HG03196 (cell line): ENCODE measurements at regions not wholly inside any gene's neighbourhood (a gene's known extent, or its start where the extent isn't known, plus 50 kb on each side); places are given as distances from the start of the nearest gene placed in this dataset.

ENCODE experiments used
- ATAC-seq: cut with Tn5 transposase; IDR thresholded peaks from one replicate; pipeline ENCODE4 v1.9.1; 2021; ENCODE audit not compliant: unreplicated experiment

DNA sequence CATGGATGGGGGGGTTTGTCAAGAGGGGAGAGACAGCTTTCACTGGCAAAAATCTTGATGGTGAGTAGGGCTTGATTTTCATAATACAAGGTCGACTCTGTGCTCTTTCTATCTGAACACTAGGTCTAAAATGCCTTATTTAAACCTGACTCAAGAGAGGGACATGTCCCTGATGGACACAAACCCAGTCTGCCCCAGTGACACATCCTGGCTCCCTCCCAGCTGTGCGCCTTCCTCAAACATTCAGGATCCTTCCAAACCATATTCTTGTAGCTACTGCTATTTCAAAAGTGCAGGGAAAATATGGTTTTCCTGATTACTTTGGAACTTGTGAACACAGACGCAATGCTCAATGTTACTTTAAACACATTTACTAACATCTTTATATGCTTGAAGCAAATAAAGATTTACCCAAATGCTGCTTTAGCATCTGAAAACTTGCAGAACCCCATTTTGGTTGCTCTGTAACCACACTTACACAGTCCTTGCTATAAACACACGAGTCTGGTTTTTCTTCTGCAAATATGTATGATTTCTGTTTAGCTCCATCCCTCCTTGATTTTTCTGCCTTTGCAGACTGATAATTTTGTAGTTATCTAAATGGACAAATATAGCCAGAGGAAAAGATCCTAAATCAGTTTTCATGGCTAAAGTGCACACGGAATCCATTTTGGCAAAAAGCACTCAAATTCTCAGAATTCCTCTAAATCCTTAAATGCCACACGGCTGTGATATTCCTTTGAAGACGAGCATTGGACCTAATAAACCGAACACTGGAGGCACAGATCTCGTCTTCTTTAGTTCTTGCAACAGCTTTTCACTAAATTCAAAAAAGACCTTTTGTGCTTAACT lies 499.9 kb upstream of the ZFHX3 start:
- no peak for ATAC-seq

DNA sequence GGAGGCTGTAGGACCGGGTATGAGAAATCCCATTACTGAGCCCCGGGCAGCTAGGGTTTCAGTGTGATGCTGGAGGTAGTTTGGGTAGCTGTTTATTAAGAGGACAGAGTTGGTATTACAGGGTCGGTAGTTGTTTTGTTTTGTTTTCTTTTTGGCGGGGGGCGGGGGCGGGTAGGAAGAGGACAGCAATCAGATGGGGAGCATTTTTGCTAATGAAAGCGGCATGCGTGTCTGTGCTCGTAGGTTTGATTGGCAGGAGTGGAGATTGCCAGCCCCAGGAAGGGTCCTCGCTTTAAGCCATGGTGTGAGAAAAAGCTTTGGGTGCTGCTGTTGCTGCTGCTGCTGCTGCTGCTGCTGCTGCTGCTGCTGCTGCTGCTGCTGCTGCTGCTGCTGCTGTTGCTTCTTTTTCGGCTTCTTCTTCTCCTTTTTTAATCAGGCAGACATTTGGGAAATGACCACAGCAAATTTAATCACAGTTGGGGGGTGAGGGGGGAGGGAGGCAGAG lies 498.5 kb upstream of the ZFHX3 start:
- no peak for ATAC-seq

DNA sequence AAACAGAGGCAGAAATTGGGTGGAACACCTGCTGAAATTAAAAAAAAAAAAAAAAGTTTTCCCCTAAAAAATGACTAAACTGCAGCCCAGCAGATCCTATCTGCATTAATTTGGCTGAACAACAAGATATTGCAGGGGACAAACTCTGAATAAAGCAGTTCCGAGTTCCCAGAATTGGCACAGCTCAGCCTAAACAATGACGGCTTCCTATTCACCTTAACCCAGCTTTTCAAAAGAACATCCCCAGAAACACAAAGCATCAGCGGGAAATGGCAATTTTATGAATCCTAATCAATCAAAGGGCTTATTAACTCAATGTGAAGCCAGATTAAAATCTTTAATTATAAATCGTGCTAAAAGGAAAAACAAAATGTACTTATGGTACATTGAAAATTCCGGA lies 497.8 kb upstream of the ZFHX3 start:
- ATAC-seq, result no peak

DNA sequence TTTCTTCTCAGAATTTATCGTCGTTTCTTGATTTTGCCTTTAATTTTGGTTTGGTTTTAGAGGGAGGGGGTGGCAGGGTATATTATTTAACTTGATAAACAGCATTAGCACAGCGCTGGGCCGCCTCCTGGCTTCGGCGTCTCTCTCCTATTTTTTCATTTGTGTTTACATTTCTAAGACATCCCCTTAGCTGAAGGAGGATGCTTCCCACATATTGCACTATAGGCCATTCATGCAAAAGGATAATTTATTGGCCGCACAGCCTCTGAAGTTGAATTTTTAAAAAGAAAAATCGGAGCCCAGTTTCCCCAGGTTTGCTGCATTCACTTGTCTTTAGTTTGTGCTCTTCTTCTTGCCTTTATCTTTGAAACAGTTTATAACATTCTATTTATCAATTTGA lies 497.4 kb upstream of the ZFHX3 start:
- ATAC-seq, result no peak

DNA sequence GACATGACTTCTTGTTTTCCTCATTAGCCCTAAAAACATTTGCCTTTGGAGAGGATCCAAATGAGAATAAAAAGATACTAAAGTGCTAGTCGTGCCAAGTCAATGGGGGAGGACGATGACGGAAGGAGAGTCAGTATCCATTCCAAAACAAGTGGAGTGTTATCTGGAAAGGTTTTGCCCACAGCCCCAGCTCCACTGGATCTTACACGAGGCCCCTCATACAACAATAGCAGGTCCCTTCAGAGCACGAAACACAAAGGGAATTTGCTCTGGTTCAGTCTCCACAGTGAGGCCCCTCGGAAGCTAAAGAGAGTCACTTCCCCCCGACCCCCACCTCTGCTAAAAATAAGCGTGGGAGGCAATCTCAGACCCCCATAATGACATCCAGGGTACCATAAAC lies 496.9 kb upstream of the ZFHX3 start:
- no peak for ATAC-seq

DNA sequence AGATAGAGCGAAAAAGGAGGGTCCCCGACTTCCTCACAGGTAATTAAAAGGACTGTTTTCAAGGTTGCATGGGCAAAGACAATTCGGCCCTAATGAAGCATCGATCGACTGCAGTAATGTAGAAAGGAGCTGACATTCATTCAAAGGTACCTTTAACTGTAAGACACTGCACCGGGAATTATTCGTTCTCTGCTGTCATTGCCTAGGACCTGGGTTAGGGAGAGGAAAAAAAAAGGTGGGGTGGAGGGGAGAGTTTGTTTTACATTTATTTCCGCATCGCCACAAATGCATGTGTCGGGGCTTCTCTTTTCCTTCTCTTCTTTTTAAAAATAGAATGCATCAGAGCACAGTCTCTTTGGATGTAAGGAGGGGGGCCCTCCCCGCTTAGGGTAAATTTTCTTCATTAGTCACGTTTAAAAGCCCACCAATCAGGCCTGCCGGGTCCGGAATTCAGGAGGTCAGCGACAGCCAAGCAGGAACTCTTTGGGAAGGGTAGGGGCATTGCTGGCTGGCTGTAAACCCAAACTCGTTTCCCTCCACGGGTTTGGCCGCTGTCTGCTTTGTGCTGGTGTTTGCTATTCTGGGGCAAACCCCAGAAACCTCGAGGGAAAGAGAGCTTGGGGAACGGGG lies 496.2 kb upstream of the ZFHX3 start:
- no peak for ATAC-seq

DNA sequence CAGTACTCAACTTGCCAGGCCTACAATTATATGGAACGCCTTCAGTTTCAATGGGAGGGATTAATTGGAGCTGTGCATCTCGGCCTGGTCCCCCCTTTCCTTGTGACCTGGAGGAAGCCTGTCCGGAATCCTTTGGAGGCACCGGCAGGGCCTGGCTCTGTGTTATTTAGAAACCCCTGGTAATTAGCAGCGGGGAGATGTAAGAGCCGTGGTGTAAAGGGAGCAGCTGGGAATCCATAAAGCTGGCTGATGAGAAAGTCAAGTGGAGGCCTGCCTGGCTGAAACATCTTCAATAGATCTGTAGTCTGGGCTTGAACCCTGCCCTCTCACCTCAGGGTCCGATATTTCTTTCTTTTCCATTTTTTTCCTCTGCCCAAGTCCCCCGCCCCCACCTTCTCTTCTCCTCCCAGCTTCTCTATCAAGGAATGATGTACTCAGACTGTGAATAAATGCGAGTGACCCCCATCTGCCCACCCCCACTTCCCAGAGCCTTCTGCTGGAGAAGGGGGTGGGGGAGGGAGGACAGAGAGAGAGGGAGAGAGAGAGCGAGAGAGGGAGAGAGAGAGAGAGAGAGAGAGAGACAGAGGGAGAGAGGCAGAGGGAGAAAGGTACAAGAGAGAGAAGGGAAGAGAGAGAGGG lies 495.5 kb upstream of the ZFHX3 start:
- no peak for ATAC-seq

DNA sequence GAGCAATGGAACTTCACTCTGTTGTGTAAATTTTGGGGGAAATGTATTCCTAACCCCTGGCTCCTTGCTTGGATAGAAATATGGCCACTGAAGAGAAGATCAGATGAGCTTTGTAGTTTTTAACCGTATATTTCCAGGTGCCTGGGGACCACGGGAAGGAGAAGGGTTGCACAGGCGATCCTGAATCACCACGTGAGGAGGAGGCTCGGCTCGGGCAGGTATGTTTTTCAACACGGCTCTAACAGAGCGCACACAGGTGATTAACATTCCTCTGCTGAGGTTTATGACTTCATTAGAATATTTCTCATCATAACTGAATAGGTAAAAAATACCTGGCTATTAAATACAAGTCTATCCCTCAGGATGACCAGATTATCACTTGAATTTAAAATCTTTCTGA lies 495.0 kb upstream of the ZFHX3 start:
- ATAC-seq, result no peak

DNA sequence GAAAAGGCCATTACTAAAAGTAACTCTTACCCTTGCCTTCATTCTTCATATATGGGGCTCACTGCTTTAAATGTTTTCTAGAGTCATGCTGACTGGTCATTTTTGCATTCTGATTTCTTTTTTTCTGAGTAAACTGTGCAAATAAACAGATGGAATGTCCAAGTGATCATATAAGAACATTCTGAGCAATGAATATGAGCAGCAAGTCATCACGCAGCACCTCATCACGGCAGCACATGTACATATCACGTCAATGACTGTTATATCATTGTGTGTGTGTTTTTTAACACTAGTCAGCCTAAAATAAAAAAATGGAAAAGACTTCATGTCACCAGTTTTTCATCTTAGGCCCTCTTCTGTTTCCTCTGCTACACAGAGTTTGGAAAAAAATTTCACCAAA lies 490.0 kb upstream of the ZFHX3 start:
- ATAC-seq, result no peak

DNA sequence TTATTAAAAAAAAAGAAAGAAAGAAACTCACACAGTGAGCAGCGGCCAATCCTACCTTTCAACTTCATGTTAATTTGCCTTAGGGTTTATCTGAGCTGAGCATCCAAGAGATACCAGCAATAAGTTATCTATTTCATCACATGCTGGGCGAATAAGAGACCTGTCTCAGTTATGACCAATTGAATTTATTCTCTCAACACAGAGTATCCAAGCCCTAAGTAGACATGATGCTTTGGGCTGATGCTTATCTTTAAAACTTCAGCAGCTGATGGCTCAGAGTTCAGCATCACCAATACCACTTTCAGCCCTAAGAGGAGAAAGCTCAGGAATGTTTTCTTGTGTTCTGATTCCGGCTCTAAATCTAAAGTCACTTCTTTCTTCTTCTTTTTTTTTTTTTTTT lies 489.0 kb upstream of the ZFHX3 start:
- no peak for ATAC-seq

DNA sequence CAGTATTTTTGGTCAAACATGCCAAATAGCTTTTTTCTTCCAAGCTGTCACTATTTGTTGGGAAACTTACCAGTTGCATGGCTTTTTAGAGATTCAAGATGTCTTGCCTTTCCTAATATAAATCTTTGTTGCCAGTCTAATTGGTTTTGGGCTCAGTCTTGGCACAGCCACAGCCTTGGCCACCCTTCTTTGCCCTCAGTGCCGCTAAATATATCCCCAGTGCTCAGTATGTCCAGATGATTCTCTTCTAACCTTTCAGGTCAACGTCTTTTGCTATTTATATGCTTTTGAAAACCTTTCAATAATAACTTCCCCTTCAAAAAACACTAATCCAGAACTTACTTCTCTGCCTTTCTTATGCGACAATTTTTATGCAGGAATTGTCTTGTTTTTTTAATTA lies 483.1 kb upstream of the ZFHX3 start:
- ATAC-seq, result no peak

DNA sequence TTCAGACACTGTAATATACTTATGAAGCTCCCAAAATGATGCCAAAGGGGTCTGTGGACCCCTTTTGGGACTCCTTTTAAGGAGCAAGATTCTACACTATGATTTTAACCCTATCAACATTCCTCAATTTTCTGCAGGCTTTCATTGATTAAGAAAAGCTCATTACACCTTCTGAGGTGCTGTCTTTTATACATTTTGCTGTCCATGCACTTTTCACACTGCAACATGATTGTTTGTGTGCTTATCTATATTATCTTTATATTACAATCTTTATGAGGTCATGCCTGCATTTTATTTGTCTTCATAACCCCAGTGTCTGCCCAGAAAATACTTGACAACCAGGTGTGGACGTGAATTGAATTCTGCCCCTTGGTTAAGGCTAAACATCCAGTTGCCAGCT lies 482.6 kb upstream of the ZFHX3 start:
- no peak for ATAC-seq

DNA sequence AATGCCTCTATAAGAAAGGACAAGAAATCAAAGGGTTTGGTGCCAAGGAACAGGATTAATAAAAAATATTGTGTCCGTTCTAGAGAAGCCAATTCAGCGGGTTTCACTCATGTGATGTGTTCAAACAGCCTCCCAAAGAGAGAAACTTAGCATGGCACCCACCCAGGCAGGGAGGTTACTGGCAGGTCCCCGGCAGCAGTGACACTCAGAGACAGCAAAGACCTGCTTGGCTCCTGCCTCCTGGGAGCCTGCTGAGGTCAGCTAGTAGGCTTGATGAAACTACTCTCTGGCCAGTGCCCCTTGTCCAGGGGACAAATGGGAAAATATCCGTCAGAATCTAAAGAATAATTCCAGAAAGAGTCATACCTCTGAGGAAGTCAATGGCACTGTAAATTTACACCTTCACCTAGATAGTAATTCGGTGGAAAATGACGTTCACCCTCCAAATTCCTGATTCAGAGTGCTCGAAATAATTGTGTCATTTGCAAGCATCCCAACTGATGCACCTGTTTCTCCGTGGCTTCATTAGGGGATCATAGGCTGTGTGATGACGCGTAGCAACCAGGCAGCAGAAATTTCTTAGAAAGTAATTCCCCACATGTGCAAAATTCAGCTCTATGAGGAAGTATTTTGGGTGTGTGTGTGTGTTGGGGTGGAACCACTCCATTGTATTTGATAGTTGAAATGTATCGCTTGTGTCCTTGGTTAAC lies 481.5 kb upstream of the ZFHX3 start:
- ATAC-seq, result no peak

DNA sequence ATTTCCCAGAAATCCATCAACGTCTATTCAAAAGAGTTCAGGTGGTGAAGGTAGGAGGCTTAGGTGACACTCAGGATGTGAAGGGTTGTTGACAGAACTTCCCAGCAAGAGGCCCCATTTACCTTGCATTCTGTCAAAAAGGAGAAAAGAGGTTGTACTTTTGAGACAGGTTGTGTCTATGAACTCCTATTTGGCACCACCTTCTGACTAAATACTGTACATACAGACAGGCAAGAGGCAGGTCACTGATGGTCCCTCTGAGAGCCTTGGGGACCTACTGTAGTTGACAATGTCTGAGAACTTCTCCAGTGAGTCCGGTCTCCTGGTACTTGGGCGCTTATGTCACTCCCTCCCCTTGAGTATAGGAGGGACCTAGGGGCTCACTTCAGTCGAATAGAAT lies 479.3 kb upstream of the ZFHX3 start:
- no peak for ATAC-seq

DNA sequence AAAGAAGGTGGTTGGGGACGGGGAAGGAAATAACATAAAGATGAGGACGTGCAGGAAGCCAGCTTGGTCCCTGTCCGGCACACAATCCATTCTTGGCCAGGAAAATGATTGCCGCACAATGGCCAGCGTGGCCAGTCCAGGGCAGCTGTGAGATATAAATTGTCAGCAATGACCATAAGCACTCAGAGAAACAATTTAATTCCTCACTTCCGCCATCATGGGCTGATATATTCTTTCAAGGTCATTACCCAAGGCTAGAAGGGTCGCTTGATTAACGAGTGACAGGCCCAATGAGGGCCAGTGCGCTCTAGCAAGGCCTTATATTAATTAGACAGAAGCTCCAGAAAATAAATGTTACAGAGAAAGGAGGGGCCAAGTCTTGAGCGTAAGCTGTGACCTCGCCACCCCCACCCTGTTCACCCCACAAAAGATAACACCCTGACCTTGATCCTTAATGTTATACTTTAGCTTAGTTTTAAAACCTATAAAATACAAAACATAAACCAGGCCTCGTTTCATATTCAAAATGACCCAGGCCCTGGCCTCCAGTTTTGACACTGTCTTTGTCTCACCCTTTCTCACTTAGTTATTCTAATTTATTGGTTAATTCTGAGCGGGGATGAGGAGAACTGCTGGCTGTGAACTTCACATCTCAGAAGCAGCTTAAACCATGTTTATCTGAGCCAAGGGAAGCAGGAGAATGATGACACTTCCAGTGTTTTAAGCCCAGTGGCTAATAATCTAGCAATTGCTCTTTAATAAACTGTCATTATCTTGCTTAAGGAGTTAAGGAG lies 478.3 kb upstream of the ZFHX3 start:
- ATAC-seq, result no peak

DNA sequence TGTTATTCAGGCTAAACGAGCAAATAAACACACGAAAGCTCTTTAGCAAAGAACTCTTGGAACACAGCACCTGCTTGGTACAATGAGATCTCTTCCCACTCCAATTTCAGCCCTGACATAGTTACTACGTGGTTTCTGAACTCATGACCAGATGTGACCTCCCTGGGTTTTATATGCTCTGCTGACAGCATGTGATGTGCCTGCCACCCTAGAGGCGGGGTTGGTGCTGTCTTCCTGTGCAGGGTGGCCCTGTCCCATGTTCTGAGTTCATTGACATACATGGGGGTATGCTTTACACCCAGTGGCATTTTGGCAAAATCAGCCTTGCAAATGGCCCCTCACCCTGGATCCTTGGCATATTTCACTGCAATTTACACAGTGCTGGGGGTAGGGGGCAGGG lies 475.3 kb upstream of the ZFHX3 start:
- ATAC-seq, result no peak

DNA sequence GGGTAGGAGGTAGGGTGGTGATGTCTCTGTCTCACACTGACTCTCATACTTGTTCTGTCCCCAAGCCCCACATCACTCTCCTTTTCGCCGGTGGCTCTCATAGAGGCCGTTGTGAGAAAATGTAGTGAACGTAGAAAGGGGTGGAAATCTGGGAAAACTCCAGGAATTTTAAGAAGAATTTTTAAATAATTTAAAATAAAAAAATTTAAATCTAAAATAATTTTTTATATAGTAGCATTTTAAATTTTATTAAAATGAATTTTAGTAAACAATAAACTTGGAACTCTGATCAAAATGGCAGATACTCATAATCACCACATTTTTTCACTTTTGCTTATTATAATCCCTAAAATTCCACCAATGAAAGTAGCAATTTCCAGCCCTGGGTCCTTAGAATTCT lies 473.6 kb upstream of the ZFHX3 start:
- ATAC-seq, result no peak

DNA sequence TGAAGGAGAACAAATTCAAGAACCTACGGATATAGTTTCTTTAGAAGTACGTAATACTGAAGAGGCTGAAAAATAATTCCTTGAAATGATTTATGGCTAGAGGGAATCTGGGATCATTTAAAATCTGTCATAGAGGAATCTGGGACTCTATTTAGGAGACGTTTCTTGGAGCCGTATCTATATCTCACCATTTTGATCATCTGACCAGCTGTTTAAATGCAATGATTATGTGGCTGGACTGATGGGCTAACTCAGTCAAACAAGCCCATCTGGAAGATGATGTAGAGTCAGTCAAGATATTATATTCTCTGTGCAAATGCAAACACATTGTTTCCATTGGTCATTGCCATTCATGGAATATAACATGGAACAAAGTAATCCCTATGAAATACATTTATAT lies 467.7 kb upstream of the ZFHX3 start:
- ATAC-seq, result no peak

DNA sequence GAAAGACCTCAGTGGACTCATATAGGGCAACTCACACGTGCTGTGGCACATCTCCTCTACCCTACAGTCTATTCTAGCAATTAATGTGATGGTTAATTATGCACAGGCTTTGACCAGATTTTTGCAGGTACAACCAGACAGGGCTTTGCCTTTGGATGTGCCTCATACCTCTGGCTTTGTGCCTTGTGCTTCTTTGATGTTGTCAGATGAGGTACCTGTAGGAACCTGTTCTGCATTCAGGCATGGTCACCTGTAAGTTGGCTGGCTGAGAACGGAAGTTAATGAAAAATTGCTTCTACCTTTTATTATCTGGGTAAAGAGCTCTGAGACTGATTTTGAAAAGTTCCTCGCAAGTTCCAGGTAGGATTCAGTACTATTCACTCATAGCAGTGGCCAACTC lies 462.9 kb upstream of the ZFHX3 start:
- no peak for ATAC-seq

DNA sequence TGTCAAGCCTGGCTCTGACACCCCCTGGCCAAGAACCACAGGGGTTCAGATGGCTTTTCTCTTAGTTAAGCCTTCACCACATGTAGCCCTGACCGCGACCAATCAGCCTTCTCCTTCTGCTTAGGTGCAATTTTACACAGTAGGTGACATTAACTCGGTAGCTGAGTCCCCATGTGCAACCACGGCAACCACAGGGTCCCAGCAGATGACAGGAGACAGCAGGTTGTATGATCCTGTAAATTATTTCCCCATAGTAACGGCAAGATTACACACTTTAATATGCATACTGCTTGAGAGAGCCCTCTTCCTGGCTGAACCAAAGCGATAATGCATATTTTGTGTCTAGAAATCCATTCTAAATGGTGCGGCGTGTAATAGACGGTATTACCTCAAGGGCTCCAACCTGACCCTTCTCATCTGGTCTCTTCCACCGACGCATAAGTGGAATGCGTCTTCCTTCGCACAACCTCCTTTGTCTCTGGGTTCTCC lies 458.7 kb upstream of the ZFHX3 start:
- ATAC-seq, result no peak

DNA sequence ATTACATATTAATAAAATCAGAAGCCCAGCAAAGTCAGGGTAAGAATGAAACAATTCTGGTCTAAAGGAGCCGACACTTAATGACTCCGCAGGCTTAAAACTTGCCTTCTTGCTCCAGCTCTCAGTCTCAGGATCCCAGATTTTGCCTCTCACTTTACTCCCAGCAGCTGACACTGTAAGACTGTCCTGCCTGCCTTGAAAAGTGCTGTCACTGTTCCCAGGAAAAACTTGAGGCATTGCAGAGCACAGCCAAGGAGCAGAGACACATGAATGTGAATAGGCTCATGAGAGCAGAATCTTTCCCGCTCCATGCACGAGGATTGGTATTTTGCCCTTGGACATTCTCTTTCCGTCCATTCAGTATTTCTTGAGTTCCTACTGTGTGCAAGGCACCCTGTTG lies 457.6 kb upstream of the ZFHX3 start:
- ATAC-seq, result no peak
